Smooth muscle cell (in vitro differentiated cells): ENCODE measurements at regions not wholly inside any gene's neighbourhood (a gene's known extent, or its start where the extent isn't known, plus 50 kb on each side); places are given as distances from the start of the nearest gene placed in this dataset.

Experiments used
- DNase-seq: peaks from one replicate; lab custom pipeline; 2025; ENCODE audit not compliant: unreplicated experiment; lab: John Stamatoyannopoulos, UW
- H2AFZ ChIP-seq: fragments of 200-600 bp; sonication (generic); 2 replicates; pipeline ENCODE4 v1.6.0; 2016; ENCODE audit warnings: antibody characterized with exemption, low read depth, mild to moderate bottlenecking
- H3F3A ChIP-seq: fragments of 200-600 bp; sonication (generic); 2 replicates; pipeline ENCODE4 v1.6.0; 2017; ENCODE audit warnings: antibody characterized with exemption, low read depth
- H3K27ac ChIP-seq: fragments of 200-600 bp; sonication (generic); 2 replicates; pipeline ENCODE4 v1.5.1; 2016; ENCODE audit warnings: low read depth, mild to moderate bottlenecking
- H3K27me3 ChIP-seq: fragments of 200-600 bp; sonication (generic); 2 replicates; pipeline ENCODE4 v1.6.1; 2016; ENCODE audit warnings: low read depth, mild to moderate bottlenecking
- H3K36me3 ChIP-seq: fragments of 200-600 bp; sonication (generic); 2 replicates; pipeline ENCODE4 v1.5.1; 2016; ENCODE audit warnings: low read depth
- H3K4me1 ChIP-seq: fragments of 200-600 bp; sonication (generic); 2 replicates; pipeline ENCODE4 v1.5.1; 2016; ENCODE audit warnings: low read depth
- H3K4me2 ChIP-seq: fragments of 200-600 bp; sonication (generic); 2 replicates; pipeline ENCODE4 v1.6.0; 2016; ENCODE audit warnings: mild to moderate bottlenecking
- H3K4me3 ChIP-seq: fragments of 200-600 bp; sonication (generic); 2 replicates; pipeline ENCODE4 v1.5.1; 2016; ENCODE audit warnings: mild to moderate bottlenecking
- H3K79me2 ChIP-seq: fragments of 200-600 bp; sonication (generic); 2 replicates; pipeline ENCODE4 v1.6.0; 2016; ENCODE audit warnings: low read depth, mild to moderate bottlenecking
- H3K9ac ChIP-seq: fragments of 200-600 bp; sonication (generic); 2 replicates; pipeline ENCODE4 v1.6.0; 2016; ENCODE audit warnings: low read depth
- H3K9me3 ChIP-seq: fragments of 200-600 bp; sonication (generic); replicated peaks from 2 replicates; pipeline ENCODE4 v1.5.1; 2016; ENCODE audit warnings: low read depth
- H4K20me1 ChIP-seq: fragments of 200-600 bp; sonication (generic); 2 replicates; pipeline ENCODE4 v1.6.0; 2016; ENCODE audit warnings: low read depth
- WGBS: methylation state at CpG from one replicate; pipeline ENCODE4 v1.1.7; 2016; ENCODE audit warnings: low lambda C conversion rate; 5-methylcytosine and 5-hydroxymethylcytosine counted together
- TF ChIP-seq, protein P1 (sequence below): fragments of 200-600 bp; sonication (generic); IDR thresholded peaks from 2 replicates; pipeline ENCODE4 v1.5.1; 2017; ENCODE audit warnings: borderline replicate concordance, mild to moderate bottlenecking, antibody characterized with exemption; ENCODE audit not compliant: insufficient read depth, poor library complexity, severe bottlenecking

DNA sequence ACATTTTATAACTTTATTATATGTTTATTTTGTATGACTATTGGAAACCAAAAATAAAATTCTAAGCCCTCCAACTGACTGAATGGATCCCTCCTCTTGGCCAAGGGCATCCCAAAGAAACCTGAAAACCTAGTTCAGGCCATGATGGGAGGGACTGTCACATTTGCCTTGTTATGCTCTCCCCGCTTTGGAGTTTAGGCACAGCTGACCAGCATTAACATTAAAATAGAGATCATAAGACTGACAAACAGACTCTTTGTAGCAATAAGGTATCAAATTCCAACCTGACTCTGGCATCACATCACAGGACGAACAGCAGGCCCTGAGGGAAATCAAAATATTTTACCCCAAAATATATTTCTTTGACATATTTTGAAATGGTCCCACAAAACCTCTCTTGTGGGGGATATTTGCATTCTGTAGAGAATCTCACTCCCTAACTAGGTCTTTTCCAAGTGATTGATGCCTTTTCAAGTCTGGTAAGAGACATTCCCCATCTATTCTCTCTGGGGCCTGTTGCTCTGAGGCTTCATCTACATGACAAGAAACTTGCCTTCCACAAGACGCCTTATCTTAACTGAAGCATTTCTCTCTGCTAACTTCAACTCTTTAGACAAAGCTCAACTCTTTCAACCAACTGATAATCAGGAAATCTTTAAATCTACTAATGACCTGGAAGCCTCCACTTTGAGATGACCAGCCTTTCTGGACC, 81.8 kb upstream of the PRR23E start:
- Histone ChIP-seq H3F3A (no peaks in the 10 kb centered on the region), H3K9ac (no peak overlapping the region), H2AFZ (no peak overlapping the region), H3K79me2 (no peaks in the 10 kb centered on the region), H3K4me2 (no peak overlapping the region), H4K20me1 (no peaks in the 10 kb centered on the region), H3K9me3 (peaks cover 6% of the 10 kb centered on the region), H3K4me3 (no peak overlapping the region), H3K36me3 (no peaks in the 10 kb centered on the region), H3K27ac (no peak overlapping the region), H3K27me3 (no peaks in the 10 kb centered on the region), H3K4me1 (no peaks in the 10 kb centered on the region)
- WGBS = 62% methylated on average over 3 of the region's 3 CpGs
- TF ChIP-seq, protein P1, sequence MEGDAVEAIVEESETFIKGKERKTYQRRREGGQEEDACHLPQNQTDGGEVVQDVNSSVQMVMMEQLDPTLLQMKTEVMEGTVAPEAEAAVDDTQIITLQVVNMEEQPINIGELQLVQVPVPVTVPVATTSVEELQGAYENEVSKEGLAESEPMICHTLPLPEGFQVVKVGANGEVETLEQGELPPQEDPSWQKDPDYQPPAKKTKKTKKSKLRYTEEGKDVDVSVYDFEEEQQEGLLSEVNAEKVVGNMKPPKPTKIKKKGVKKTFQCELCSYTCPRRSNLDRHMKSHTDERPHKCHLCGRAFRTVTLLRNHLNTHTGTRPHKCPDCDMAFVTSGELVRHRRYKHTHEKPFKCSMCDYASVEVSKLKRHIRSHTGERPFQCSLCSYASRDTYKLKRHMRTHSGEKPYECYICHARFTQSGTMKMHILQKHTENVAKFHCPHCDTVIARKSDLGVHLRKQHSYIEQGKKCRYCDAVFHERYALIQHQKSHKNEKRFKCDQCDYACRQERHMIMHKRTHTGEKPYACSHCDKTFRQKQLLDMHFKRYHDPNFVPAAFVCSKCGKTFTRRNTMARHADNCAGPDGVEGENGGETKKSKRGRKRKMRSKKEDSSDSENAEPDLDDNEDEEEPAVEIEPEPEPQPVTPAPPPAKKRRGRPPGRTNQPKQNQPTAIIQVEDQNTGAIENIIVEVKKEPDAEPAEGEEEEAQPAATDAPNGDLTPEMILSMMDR = no peak
- DNase-seq = no peak

DNA sequence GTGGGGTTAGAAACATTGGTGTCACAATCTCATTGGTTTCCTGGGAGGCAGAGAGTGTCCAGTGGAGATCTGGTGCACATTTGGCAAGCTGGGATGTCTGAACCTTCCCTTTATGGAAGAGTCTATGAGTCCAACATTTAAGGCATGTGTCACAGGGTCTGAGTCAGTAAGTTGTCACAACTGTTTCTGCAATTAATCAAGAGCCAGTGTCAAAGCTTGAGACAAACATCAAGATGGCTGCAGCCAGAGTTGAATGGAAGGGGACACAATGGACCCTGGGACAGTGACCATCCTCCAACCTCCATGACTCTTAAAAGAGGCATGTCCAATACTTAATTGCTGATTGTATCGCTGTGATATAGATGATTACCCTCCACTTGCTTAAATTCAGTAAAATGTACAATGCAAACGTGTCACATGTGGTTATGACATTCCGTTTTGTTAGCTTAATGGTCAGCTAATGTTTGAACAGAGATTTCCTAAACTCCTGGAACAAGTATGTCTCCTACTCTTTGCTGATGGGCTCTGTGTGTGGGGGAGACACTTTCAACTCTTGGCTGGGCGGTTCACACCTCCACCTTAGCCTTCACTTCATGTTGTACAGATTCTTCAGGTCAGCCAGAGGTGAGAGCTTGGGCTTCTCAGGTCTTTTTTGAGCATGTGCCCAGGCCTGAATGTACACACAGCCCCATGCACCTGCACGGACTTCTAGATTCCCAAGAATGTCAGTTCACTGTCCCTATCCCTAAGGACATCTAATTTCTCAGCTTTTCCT, 79.9 kb upstream of the PRR23E start:
- TF ChIP-seq, protein P1 = no peak
- no peak for DNase-seq
- WGBS = 70% methylated on average over 5 of the region's 5 CpGs
- Histone ChIP-seq H3K9me3 (peaks cover 6% of the 10 kb centered on the region), H3K27ac (no peak overlapping the region), H3K4me2 (no peak overlapping the region), H3K36me3 (no peaks in the 10 kb centered on the region), H3F3A (no peaks in the 10 kb centered on the region), H3K9ac (no peak overlapping the region), H3K4me3 (no peak overlapping the region), H3K79me2 (no peaks in the 10 kb centered on the region), H2AFZ (no peak overlapping the region), H3K4me1 (no peaks in the 10 kb centered on the region), H3K27me3 (no peaks in the 10 kb centered on the region), H4K20me1 (no peaks in the 10 kb centered on the region)

DNA sequence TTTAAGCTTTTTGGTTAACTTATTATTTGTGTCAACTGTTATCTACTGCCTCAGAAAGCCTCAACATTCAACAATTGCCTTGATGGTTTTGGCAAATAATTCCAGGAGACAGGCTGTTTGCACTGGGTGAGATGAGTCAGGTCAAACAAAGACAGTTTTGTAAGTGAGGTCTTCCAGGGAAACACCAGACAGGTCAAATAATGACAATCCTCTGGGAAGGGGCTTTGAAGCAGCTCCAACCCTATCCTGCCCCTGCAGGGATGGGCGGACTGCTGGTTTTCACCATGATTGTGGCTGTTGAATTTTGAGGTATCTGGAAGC, 79.4 kb upstream of the PRR23E start:
- Histone ChIP-seq H4K20me1 (no peaks in the 10 kb centered on the region), H3K36me3 (no peaks in the 10 kb centered on the region), H3K4me1 (no peaks in the 10 kb centered on the region), H3K4me2 (no peak overlapping the region), H2AFZ (no peak overlapping the region), H3F3A (no peaks in the 10 kb centered on the region), H3K27ac (no peak overlapping the region), H3K79me2 (no peaks in the 10 kb centered on the region), H3K9ac (no peak overlapping the region), H3K27me3 (no peaks in the 10 kb centered on the region), H3K4me3 (no peak overlapping the region), H3K9me3 (peaks cover 6% of the 10 kb centered on the region)
- TF ChIP-seq, protein P1 = no peak
- 72% methylated on average over 1 of the region's 1 CpG for WGBS
- DNase-seq = no peak
